22Rv1 (cell line): ENCODE measurements at regions not wholly inside any gene's neighbourhood (a gene's known extent, or its start where the extent isn't known, plus 50 kb on each side); places are given as distances from the start of the nearest gene placed in this dataset.
"Not testable (repeated sequence)": the region's sequence is repeated elsewhere in the genome, so short reads cannot be mapped to it uniquely, and the experiment has no call there.

ENCODE experiments used
- H3K27ac ChIP-seq: fragments of 450-650 bp; 2 replicates; pipeline ENCODE4 v1.5.1; 2017
- ZFX ChIP-seq: fragments of 450-650 bp; IDR thresholded peaks from 2 replicates; pipeline ENCODE4 v1.6.1; 2017; ENCODE audit warnings: antibody characterized with exemption, borderline replicate concordance
- TF ChIP-seq, protein P1 (sequence below): fragments of 450-650 bp; IDR thresholded peaks from 2 replicates; pipeline ENCODE4 v1.5.1; 2017; ENCODE audit warnings: mild to moderate bottlenecking

- H3K27ac ChIP-seq: no peak overlapping the region
- TF ChIP-seq ZFX: no peak
- TF ChIP-seq, protein P1, sequence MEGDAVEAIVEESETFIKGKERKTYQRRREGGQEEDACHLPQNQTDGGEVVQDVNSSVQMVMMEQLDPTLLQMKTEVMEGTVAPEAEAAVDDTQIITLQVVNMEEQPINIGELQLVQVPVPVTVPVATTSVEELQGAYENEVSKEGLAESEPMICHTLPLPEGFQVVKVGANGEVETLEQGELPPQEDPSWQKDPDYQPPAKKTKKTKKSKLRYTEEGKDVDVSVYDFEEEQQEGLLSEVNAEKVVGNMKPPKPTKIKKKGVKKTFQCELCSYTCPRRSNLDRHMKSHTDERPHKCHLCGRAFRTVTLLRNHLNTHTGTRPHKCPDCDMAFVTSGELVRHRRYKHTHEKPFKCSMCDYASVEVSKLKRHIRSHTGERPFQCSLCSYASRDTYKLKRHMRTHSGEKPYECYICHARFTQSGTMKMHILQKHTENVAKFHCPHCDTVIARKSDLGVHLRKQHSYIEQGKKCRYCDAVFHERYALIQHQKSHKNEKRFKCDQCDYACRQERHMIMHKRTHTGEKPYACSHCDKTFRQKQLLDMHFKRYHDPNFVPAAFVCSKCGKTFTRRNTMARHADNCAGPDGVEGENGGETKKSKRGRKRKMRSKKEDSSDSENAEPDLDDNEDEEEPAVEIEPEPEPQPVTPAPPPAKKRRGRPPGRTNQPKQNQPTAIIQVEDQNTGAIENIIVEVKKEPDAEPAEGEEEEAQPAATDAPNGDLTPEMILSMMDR: no peak
Observed at GRCh38 chr7:69070476-69070875, 527.8 kb upstream of the AUTS2 start.

GRCh38 chr7:69076566-69076965, 521.7 kb upstream of the AUTS2 start:
- no peak overlapping the region for H3K27ac ChIP-seq
- TF ChIP-seq, protein P1: no peak
- TF ChIP-seq ZFX: no peak

DNA sequence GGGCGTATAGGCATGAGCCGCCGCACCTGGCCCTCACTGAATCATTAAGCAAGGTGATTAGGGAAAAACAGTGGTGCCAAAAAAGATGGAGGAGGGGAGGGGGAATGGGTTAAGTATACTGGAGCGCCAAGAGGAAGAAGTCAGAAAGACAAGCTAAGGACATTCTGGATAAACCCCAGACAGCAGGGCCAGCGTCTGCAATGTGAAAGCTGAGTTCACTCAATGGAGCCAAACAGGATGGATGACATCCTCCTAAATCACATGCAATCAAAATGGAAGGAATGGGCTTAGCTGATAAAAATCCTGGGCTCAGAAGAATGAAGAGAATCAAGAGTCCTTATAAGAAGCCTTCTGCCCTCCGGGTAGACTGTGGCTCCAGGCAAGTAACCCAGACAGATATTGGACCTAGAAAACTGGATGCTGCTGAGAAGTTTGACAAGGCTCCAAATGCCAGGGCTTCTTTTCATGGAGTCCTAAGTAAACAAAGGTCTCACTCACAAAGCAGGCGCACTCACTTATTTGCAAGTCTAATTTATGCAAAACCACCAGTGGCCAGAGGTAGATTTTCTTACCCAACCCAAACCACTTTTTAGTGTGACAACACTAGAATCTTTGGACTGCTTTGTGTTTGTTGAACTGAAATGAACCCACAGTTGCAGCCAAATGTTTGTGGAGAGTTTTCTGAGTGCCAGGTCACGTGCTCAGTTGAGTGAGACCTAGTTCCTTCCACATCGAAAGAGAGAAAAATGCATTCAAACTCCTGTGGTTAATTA, 519.1 kb upstream of the AUTS2 start:
- TF ChIP-seq ZFX: no peak
- TF ChIP-seq, protein P1: no peak

GRCh38 chr7:69087281-69087680, 511.0 kb upstream of the AUTS2 start:
- H3K27ac ChIP-seq: not testable (repeated sequence)

More for the DNA sequence above, 519.1 kb upstream of the AUTS2 start:
- no peak overlapping the region for H3K27ac ChIP-seq

- no peak overlapping the region for H3K27ac ChIP-seq
- TF ChIP-seq, protein P1: no peak
- no peak for TF ChIP-seq ZFX
Observed at GRCh38 chr7:69088185-69088584, 510.1 kb upstream of the AUTS2 start.

- TF ChIP-seq, protein P1: no peak
- TF ChIP-seq ZFX: no peak
- H3K27ac ChIP-seq: no peak overlapping the region
Observed at GRCh38 chr7:69090936-69091335, 507.3 kb upstream of the AUTS2 start.

DNA sequence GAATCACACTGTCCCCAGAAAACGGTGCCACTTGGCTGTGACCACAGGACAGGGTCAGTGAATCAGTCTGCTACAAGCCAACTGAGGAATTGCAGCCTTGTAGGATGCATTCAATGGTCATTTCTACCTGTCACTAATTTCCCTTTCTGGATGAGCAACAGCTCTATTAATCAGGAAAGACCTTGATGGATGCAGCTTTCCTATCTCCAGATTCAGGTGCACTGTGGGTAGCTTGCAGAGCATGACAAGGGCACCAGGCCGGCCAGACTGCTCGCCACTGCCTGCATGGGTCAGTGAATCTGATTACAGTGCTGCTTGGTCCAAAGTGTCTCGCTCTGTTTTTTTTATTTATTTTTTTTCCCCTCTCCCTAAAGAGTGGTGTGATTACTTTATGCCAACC, 506.8 kb upstream of the AUTS2 start:
- no peak overlapping the region for H3K27ac ChIP-seq
- TF ChIP-seq, protein P1: no peak
- TF ChIP-seq ZFX: no peak

GRCh38 chr7:69095127-69095526, 503.1 kb upstream of the AUTS2 start:
- no peak overlapping the region for H3K27ac ChIP-seq
- no peak for TF ChIP-seq ZFX
- TF ChIP-seq, protein P1: no peak
